GM12872 (cell line): ENCODE measurements at regions not wholly inside any gene's neighbourhood (a gene's known extent, or its start where the extent isn't known, plus 50 kb on each side); places are given as distances from the start of the nearest gene placed in this dataset.

ENCODE experiments used
- TF ChIP-seq, protein P1 (sequence below): IDR thresholded peaks from 3 replicates; pipeline ENCODE4 v1.5.1; 2011; ENCODE audit warnings: low read depth, mild to moderate bottlenecking, low read length, moderate library complexity; ENCODE audit not compliant: insufficient read depth

DNA sequence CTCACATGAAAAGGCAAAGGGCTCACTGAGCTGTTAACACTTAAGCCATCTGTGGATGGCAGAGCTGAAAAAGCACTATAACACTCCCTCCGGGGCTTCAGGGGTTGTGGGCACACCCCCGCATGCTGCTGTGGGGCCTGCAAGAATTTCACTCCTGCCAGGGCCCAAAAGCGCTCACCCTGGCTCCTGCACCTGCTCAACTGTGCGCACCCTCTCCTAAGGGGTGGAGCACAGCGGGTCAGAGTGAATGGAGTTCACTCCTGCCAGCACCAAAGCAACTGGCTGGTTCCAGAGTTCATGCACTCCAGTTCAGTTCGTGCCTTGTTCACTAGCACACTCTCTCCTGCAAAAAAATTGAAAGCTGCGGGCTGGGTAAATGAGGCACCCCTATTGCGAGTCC lies 814.2 kb upstream of the SLC39A10 start:
- TF ChIP-seq, protein P1, sequence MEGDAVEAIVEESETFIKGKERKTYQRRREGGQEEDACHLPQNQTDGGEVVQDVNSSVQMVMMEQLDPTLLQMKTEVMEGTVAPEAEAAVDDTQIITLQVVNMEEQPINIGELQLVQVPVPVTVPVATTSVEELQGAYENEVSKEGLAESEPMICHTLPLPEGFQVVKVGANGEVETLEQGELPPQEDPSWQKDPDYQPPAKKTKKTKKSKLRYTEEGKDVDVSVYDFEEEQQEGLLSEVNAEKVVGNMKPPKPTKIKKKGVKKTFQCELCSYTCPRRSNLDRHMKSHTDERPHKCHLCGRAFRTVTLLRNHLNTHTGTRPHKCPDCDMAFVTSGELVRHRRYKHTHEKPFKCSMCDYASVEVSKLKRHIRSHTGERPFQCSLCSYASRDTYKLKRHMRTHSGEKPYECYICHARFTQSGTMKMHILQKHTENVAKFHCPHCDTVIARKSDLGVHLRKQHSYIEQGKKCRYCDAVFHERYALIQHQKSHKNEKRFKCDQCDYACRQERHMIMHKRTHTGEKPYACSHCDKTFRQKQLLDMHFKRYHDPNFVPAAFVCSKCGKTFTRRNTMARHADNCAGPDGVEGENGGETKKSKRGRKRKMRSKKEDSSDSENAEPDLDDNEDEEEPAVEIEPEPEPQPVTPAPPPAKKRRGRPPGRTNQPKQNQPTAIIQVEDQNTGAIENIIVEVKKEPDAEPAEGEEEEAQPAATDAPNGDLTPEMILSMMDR, result no peak

DNA sequence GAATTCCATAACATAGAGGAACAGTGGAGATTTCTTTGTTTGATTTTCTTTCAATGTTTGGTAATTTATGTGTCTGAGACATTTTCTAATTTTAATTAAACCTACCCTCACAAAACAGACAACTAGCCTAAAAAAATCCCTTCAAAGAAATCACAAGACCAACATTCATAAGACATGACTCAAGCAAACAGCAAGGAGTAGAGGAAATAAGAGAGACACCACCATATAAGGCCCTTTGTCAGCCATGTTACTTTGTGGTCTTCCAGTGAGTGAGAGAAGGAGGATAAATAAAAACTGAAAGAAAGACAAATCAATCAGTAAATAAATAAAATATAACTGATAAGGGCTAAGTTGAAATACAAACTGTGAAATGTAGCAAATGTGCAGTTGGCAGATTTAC lies 830.8 kb upstream of the SLC39A10 start:
- TF ChIP-seq, protein P1, result no peak

DNA sequence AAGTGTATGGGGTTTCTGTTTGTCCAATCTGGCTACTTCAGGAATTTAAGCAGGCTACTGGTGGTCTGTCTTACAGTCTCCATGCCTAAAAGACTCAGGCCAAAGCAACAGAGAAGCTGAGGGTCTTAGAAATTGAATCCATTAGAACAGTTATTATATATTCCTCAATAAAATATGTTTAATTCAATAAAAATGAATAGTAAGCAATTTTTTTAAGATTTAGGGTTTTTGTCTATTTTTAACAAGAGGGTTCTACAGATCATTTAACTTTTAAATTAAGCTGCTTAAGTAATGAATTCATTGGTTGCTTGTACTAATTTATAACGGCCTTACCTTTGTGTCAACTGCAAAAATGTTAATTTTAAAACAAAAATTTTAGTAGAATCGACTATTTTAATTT lies 832.6 kb upstream of the SLC39A10 start:
- TF ChIP-seq, protein P1, result no peak

DNA sequence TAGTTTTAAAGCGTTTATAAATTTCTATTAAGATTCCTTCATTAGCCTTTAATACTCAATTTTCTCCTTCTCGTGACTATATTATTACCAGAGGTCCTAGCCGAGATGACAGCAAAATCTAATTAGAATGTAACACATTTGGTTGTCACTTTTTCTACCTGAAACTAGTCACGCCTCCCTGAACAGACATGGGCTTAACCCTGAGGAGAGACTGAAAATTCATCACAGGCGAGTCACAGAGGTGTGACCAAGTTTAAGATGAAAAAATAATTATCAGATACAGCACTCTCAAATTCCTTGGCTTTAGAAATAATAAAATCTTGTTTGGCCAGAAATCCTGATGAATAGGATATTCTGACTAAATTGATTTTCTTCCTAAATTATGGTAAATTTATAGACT lies 834.4 kb upstream of the SLC39A10 start:
- TF ChIP-seq, protein P1, result no peak

DNA sequence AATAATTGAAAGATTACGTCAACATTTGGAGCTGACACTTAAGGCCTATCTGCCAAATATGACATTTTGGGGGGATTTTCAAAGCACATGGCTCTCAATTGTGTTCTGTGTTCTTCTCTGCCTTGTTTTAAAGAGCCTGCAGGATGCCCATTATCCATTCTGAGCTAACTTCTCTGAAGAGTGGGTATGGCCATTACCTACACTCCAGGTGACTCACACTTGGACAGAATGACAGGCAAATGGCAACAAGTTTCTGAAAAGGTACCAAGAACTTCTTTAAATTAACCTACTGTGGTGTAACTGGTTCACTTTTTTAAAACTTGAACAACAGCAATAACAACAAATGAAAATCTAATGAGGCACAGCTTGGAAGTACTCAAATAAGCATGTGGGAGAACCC lies 834.9 kb upstream of the SLC39A10 start:
- TF ChIP-seq, protein P1, result no peak

DNA sequence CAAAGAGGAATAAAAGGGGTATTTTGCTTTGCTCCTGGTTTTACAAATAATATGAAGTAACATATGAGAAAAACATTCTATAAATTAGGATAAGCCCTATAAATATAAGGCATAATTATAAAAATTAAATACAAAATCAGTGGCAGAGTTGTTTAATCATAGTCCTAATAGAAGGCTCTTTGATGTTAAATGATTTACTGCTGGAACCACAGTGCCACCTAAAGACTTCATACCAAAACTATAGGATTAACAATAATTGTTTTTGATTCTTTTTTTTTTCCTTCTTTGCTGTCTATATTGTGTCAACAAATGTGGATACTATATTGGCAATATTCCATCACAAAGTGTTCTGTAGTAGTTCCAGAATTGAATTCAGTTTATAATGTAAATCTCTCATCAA lies 837.7 kb upstream of the SLC39A10 start:
- TF ChIP-seq, protein P1, result no peak

DNA sequence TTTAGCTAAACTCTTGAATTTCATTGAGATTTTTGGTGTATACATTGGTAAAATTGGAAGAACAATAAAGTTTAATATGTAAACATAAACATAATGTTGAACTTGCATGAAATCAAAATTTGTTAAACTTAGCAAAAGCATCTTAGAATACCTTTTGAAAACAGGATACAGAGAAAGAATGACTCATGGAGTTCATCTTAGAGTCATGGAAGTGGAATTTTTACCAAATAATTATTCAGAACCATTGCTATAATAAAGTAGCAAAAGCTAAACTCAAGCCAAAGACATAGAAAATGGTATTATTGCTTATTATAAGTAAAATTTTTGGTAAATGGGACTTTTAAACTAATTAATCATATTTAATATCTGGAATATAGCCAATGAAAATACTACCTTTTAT lies 841.6 kb upstream of the SLC39A10 start:
- TF ChIP-seq, protein P1, result no peak

DNA sequence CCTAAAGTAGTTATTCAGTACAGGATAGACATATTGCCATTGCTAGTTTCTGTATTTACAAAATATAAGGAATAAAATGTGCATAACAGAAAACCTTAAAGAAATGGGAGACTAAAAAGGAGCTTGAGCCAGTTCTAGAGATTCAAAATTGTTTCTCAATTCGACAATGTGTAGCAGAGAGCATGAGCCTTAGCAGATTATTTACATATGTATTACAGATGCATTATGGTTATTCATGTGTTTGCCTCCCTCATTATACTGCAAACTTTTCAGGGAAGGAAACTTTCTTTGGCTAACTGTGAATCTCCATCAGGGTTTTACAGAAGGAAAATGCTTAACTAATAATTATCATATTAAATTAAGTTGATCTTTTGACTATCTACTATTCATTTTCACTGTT lies 854.4 kb upstream of the SLC39A10 start:
- TF ChIP-seq, protein P1, result no peak
